Activated CD8-positive, alpha-beta memory T cell treated with anti-CD3 and anti-CD28 coated beads for 4 hours (primary cell): ENCODE measurements at regions not wholly inside any gene's neighbourhood (a gene's known extent, or its start where the extent isn't known, plus 50 kb on each side); places are given as distances from the start of the nearest gene placed in this dataset.
"Not testable (repeated sequence)": the region's sequence is repeated elsewhere in the genome, so short reads cannot be mapped to it uniquely, and the experiment has no call there.

Experiments used
- DNase-seq, 2 donors: peaks; one replicate each; pipeline ENCODE4 v3.0.0-alpha.2; 2020; ENCODE audit warnings: low read depth in 2 of 2

- DNase-seq = no peak
Measured at GRCh38 chr2:144771348-144771747, 251.4 kb upstream of the ZEB2 start.

- no peak for DNase-seq
Measured at GRCh38 chr2:144770616-144771230, 250.8 kb upstream of the ZEB2 start.

GRCh38 chr2:144760939-144761338 lies 241.0 kb upstream of the ZEB2 start:
- not testable (repeated sequence) for DNase-seq

- no peak for DNase-seq
Measured at GRCh38 chr2:144759746-144760145, 239.8 kb upstream of the ZEB2 start.

DNA sequence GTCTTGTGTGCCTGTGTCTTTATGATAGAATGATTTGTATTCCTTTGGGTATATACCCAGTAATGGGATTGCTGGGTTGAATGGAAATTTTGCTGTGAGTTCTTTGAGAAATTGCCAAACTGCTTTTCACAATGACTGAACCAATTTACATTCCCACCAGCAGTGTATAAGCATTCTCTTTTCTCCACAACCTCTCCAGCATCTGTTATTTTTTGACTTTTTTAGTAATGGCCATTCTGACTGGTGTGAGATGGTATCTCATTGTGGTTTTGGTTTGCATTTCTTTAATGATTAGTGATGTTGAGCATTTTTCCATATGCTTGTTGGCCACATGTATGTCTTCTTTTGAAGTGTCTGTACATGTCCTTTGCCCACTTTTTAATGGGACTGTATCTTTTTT lies 238.3 kb upstream of the ZEB2 start:
- DNase-seq = not testable (repeated sequence)

DNA sequence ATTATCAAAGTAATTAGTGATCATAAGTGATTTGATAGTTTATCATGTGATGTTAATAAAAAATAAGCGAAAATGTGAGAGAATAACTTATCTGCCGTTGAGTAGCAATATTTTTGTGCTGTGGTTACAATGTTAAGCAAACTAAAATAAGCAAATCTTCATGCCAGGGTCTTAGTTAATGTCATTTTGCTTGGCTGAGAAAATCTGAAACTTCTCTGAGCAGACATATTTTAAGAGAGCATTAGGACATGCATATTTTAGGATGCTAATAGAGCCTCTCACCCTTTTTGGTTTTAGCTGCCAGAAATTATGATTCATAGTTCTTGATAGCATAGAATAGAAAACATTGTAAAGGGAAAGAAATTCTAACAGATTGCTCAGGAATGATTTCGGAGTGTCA lies 233.5 kb upstream of the ZEB2 start:
- no peak for DNase-seq

GRCh38 chr2:144751142-144751905 lies 231.4 kb upstream of the ZEB2 start:
- DNase-seq = no peak

GRCh38 chr2:144749188-144749587 lies 229.3 kb upstream of the ZEB2 start:
- DNase-seq = no peak

DNA sequence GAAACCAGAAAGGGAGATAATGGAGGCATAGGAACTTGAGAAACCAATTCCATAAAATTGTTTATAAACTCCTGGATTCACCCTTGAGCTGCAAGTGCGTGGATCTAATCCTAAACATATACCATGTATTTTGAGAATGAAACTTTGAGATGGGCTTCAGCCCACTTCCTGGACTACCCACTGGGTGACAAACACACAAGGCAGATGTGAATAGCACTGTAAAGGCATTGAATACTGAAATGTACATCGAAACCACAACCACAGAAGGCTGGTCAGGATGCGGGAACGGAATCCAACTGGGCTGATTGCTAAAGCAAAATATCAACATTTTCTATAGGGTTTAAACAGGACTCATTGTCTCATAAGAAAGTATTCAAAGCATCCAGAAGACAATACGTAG lies 228.5 kb upstream of the ZEB2 start:
- DNase-seq = no peak

GRCh38 chr2:144747571-144747970 lies 227.7 kb upstream of the ZEB2 start:
- no peak for DNase-seq

GRCh38 chr2:144745424-144745823 lies 225.5 kb upstream of the ZEB2 start:
- DNase-seq = no peak

- no peak for DNase-seq
Measured at GRCh38 chr2:144738749-144739148, 218.8 kb upstream of the ZEB2 start.

GRCh38 chr2:144730711-144731110 lies 210.8 kb upstream of the ZEB2 start:
- DNase-seq = no peak

DNA sequence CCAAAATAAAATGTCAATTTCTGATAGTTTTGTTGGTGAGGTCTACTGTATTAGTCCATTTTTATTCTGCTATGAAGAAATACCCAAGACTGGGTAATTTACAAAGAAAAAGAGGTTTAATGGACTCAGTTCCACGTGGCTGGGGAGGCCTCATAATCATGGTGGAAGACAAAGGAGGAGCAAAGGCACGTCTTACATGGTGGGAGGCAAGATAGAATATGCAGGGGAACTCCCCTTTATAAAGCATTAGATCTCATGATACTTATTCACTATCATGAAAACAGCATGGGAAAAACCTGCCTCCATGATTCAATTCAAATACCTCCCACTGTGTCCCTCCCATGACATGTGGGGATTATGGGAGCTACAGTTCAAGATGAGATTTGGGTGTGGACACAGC lies 204.5 kb upstream of the ZEB2 start:
- not testable (repeated sequence) for DNase-seq

DNA sequence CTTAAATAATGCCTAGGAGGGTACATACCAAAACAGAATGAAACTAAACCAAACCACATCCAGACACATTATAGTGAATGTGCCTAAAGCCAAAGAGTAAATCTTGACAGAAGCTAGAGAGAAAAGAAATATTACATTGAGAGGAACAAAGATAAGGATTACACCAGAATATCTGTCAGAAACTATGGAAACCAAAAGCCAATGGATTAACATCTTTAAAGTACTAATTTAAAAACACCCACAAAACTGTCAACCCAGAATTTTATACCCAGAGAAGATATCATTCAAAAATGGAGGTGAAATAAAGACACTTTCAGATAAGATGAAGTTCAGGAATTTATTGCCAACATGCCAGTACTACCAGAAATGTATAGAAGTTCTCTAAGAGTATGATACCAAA lies 198.5 kb upstream of the ZEB2 start:
- no peak for DNase-seq

DNA sequence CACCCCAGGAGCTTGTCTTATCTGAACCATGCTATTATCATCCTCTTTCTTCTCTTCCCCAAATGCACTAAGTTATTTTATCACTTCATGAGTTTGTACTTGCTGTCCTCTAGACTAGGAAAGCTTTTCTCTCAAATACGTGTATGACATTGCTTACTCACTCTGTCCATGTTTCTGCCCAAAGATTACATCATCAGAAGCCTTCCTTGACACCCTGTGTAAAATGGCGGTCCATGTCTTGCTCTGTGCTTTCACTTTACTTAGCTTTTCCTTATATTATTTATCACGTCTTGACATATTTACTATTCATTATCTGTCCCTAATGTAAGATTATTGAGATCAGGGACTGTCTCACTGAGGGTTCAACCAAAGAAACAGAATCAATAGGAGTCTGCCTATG lies 196.1 kb upstream of the ZEB2 start:
- no peak for DNase-seq

DNA sequence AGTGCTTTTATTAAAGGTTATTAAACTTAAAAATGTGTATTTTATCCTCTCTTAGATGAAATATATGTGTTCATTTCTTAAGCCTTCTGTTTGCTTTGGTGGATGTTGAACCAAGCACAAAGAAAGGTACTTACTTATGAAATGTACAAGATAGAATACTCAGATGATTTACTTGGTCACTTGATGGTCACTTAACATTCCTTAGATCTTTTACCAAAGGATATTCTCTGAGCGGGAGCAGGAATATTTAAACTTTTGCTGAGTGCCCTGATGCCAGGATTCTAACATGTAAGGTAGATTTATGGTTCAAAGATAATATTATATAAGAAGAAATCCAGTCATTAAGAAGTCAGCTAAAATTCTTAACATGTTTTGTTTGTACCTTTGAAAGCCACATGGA lies 193.5 kb upstream of the ZEB2 start:
- DNase-seq = no peak

- DNase-seq = no peak
Measured at GRCh38 chr2:144712550-144712940, 192.6 kb upstream of the ZEB2 start.

- DNase-seq = no peak
Measured at GRCh38 chr2:144711630-144712549, 192.0 kb upstream of the ZEB2 start.

GRCh38 chr2:144711084-144711483 lies 191.2 kb upstream of the ZEB2 start:
- no peak for DNase-seq

DNA sequence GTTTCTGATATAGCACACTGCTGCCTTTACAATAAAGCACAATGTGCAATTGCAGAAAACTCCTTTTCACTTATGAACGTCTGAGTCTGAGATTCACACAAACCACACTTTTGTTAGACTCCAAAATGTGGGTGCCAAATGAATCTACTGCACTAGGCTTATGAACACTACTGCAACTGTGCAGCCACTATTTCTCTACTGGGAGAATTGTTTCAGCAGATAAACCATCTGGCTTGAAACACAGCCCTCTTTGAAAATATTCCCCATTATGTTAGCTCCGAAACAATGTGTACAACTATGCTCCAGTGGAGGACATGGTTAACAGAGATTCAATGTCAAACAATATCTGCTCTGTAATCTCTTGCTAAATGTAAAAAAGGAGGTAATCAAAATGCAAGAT lies 188.7 kb upstream of the ZEB2 start:
- DNase-seq = no peak

GRCh38 chr2:144707736-144708326 lies 187.9 kb upstream of the ZEB2 start:
- DNase-seq = no peak
